ENCODE measurements at regions not wholly inside any gene's neighbourhood (a gene's known extent, or its start where the extent isn't known, plus 50 kb on each side); places are given as distances from the start of the nearest gene placed in this dataset.

DNA sequence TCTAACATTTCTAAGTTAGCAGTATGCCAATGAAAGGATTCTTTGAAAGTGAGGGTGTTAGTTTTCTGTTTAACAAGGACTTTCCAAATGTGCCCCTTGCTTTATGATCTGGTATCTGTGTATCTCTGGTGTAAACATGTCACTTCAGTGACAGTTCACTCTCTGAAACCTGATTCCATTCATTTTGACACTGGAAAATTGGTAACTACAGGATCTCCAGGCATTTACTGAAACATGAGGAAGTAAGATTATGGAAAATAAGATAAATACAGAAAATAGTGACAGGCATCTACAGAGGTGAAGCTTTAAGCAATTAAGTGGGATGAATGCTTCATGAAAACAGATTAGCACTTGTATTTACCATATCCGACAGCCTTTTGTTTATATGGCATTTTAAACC lies 101.6 kb upstream of the MYO16 start:
- POLR2A ChIA-PET, result no interaction called here
- no peaks in the 10 kb centered on the region for H3K36me3 ChIP-seq (ENCODE audit: control insufficient read depth, insufficient read depth, low read length)
- no peak overlapping the region for H3K4me3 ChIP-seq (ENCODE audit: low read depth, low read length)
- TF ChIP-seq, protein P1, sequence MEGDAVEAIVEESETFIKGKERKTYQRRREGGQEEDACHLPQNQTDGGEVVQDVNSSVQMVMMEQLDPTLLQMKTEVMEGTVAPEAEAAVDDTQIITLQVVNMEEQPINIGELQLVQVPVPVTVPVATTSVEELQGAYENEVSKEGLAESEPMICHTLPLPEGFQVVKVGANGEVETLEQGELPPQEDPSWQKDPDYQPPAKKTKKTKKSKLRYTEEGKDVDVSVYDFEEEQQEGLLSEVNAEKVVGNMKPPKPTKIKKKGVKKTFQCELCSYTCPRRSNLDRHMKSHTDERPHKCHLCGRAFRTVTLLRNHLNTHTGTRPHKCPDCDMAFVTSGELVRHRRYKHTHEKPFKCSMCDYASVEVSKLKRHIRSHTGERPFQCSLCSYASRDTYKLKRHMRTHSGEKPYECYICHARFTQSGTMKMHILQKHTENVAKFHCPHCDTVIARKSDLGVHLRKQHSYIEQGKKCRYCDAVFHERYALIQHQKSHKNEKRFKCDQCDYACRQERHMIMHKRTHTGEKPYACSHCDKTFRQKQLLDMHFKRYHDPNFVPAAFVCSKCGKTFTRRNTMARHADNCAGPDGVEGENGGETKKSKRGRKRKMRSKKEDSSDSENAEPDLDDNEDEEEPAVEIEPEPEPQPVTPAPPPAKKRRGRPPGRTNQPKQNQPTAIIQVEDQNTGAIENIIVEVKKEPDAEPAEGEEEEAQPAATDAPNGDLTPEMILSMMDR (IDR thresholded peaks at IDR 0.05; ENCODE audit: insufficient read depth, low read depth, low read length), result no peak
- H3K27me3 ChIP-seq (ENCODE audit: control insufficient read depth, insufficient read depth, low read length), result no peaks in the 10 kb centered on the region
- CTCF ChIA-PET, result no interaction called here
- DNase-seq (ENCODE audit: low read depth), result no peak

DNA sequence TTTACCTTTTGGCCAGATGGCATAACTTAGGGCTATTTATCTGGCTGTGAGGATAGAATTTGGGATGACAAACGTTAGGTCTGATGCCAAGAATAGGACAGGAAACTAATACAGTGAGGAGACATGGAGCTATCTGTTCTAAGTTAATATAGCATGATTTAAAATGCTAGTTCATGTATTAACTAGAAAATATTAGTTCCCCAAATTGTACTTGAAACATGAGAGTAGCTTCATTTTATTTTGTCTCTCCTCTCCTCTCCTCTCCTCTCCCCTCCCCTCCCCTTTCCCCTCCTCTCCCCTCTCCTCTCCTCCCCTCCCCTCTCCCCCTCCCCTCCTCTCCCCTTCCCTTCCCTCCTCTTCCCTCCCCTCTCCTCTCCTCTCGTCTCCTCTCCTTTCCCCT lies 101.1 kb upstream of the MYO16 start:
- ChIA-PET POLR2A (no interaction called here), CTCF (no interaction called here)
- Histone ChIP-seq H3K36me3 (ENCODE audit: control insufficient read depth, insufficient read depth, low read length) (no peaks in the 10 kb centered on the region), H3K27me3 (ENCODE audit: control insufficient read depth, insufficient read depth, low read length) (no peaks in the 10 kb centered on the region), H3K4me3 (ENCODE audit: low read depth, low read length) (no peak overlapping the region)
- DNase-seq (ENCODE audit: low read depth), result no peak
- TF ChIP-seq, protein P1 (IDR thresholded peaks at IDR 0.05; ENCODE audit: insufficient read depth, low read depth, low read length), result no peak

DNA sequence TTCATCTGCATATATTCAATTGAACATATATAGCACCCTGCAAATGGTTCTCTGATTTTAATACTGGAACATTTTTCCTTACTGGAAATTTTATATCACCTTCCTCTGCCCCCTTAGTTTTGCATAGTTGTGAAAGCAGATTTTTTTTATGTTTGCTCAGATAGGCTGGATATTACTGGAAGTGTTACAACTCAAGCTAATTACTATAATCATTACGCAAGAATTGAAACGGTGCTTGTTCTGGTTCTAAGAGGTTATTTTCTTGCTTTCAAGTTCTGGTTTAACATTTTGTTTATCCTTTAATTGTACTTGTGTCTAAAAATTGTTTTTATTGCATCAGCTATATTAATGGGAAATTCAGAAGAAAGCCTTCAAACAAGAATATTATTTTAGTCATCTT lies 95.6 kb upstream of the MYO16 start:
- TF ChIP-seq, protein P1 (IDR thresholded peaks at IDR 0.05; ENCODE audit: insufficient read depth, low read depth, low read length), result no peak
- no peak overlapping the region for H3K4me3 ChIP-seq (ENCODE audit: low read depth, low read length)
- ChIA-PET CTCF (no interaction called here), POLR2A (no interaction called here)
- H3K27me3 ChIP-seq (ENCODE audit: control insufficient read depth, insufficient read depth, low read length), result no peaks in the 10 kb centered on the region
- no peak for DNase-seq (ENCODE audit: low read depth)
- H3K36me3 ChIP-seq (ENCODE audit: control insufficient read depth, insufficient read depth, low read length), result no peaks in the 10 kb centered on the region

DNA sequence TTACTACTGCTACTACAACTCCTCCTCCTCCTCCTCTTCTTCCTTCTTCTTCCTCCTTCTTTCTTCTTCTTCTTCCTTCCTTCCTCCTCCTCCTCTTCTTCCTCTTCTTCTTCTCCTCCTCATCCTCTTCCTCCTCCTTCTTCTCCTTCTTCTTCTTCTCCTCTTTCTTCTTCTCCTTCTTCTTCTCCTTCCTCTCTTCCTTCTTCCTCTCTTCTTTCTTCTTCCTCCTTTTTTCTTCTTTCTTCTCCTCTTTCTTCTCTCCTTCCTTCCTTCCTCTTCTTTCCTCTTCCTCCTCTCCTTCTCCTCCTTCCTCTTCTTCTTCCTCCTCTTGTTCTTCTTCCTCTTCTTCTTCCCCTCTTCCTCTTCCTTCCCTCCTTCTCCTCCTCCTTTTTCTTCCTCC lies 94.7 kb upstream of the MYO16 start:
- DNase-seq (ENCODE audit: low read depth), result no peak
- H3K4me3 ChIP-seq (ENCODE audit: low read depth, low read length), result no peak overlapping the region
- no peaks in the 10 kb centered on the region for H3K36me3 ChIP-seq (ENCODE audit: control insufficient read depth, insufficient read depth, low read length)
- POLR2A ChIA-PET, result no interaction called here
- TF ChIP-seq, protein P1 (IDR thresholded peaks at IDR 0.05; ENCODE audit: insufficient read depth, low read depth, low read length), result no peak
- CTCF ChIA-PET, result no interaction called here
- H3K27me3 ChIP-seq (ENCODE audit: control insufficient read depth, insufficient read depth, low read length), result no peaks in the 10 kb centered on the region

DNA sequence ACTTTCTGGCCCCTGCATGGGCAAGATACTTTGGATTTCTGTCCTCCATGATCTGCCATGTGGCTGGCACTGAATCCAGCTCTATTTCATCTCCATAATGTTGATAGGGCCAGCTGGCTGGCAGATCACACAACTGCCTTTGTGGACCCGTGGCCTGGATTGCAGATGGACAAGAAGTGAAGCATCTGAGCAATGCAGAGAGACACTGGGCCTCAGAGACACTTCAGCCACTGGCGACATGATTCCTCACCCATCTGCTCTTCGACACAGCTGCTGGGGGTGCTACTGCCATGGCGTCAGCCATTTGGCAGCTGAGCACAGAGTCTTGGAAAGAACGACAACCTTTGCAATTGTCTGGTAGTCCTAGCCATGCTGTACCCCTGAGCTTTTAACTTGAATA lies 79.5 kb upstream of the MYO16 start:
- DNase-seq (ENCODE audit: low read depth), result no peak
- no peak overlapping the region for H3K4me3 ChIP-seq (ENCODE audit: low read depth, low read length)
- POLR2A ChIA-PET, result no interaction called here
- CTCF ChIA-PET, result no interaction called here
- H3K27me3 ChIP-seq (ENCODE audit: control insufficient read depth, insufficient read depth, low read length), result no peaks in the 10 kb centered on the region
- no peaks in the 10 kb centered on the region for H3K36me3 ChIP-seq (ENCODE audit: control insufficient read depth, insufficient read depth, low read length)
- TF ChIP-seq, protein P1 (IDR thresholded peaks at IDR 0.05; ENCODE audit: insufficient read depth, low read depth, low read length), result no peak

All from BJ (cell line).